OCI-M1 (cell line): ENCODE measurements at regions not wholly inside any gene's neighbourhood (a gene's known extent, or its start where the extent isn't known, plus 50 kb on each side); places are given as distances from the start of the nearest gene placed in this dataset.
"Not testable (repeated sequence)": the region's sequence is repeated elsewhere in the genome, so short reads cannot be mapped to it uniquely, and the experiment has no call there.

Experiments used
- DNase-seq: peaks from one replicate; lab custom pipeline; 2025; lab: John Stamatoyannopoulos, UW

DNA sequence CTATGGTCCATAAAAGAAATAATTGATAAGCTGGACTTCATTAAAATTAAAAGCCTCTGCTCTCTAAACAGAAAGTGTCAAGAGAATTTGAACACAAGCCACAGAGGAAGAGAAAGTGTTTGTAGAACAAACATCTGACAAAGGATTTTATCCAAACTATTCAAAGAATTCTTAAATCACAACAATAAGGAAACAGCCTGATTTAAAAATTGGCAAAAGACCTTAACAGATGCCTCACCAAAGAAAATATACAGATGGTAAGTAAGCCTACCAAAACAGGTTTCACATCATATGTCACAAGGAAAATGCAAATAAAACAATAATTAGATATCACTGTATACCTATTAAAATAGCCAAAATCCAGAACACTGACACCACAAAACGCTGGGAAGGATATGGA, 612.0 kb downstream of the TTLL7 start:
- DNase-seq = not testable (repeated sequence)

DNA sequence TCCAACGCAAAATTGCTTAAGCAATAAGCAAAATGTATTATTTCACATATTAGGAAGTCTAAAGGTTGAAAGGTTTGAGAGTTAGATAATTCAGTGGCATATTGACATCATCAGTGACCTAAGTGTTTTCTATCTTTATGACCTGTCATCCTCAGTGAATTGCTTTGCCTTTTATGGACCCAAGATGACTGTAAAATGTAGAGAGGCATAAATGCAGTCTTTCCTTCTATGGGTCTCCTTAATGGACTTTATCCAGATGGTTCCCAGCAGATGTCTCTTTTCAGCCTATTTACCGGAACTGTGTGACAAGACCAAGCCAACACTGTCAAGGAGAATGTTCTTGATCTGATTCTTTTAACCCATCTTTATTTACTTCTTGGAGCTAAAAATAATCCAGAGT, 615.8 kb downstream of the TTLL7 start:
- DNase-seq = not testable (repeated sequence)

DNA sequence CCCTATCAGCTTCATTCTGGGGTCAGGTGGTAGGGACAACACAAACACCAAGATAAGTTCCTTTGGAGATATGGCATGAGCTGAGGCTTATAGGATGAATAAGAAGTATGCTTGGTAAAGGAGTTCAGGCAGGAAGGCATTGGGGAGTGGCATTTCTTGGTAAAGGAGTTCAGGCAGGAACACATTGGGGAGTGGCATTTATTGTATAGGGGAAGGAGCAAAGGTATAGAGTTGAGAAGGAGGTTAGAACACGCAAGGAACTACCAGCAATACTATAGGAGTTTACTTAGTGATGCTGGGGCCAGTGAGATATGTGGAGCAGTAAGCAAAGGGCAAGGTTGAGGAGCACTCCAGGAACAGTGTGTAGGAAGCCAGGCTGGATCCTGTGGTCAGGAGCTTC, 625.9 kb downstream of the TTLL7 start:
- not testable (repeated sequence) for DNase-seq

DNA sequence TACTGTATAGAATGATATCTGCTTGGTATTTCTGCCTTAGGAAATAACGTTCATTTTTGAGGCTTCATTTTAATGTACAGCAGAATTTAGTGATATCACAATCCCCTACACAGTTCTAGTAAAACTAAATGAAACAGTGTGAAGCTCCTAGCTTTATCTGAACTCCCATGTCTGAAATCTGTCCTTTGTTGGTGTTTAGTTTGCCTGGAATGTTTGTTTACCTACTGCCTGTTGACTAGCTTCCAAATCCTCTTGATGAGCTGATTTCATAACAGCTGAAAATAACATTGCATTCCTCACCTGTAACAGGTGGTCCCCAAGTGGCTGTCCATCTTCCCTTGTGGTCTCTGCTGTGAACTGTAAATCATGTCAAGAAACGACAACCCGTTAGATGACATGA, 629.1 kb downstream of the TTLL7 start:
- not testable (repeated sequence) for DNase-seq

DNA sequence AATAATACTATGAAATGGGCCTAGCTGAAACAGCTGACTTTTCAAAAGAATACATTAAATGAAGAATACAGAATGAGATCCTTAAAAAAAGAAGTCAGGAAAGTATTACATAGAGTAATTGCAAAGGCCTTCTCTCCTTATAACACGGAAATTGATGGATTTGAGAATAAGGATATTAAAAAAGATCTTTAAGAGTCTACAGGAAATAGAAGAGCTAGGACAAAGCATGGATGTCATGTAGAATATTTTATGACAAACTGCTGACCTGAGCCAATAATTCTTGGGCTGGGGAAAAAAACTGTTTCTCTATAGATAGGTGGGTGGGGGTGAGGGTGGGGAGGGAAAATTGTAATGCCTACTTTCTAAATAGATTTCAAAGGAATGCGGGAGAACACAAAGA, 633.6 kb downstream of the TTLL7 start:
- DNase-seq = not testable (repeated sequence)

DNA sequence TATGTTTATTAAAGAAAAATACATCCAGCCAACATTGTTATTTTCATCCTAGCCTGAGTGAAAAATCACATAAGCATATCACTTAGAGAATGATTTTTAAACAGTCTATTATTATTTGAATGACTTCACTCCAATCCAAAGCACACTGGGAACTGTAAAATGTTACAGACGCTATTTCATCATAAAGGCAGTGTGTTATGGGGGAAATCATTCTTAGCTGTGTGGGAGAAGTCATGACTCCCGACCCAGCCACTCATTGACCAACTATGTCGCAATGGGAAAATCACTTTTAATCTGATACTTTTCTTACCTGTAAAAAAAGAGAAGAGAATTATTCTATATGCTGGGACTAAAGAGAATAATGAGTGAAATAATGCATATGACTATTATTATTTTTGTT, 653.6 kb downstream of the TTLL7 start:
- DNase-seq = peak; percentile 7

DNA sequence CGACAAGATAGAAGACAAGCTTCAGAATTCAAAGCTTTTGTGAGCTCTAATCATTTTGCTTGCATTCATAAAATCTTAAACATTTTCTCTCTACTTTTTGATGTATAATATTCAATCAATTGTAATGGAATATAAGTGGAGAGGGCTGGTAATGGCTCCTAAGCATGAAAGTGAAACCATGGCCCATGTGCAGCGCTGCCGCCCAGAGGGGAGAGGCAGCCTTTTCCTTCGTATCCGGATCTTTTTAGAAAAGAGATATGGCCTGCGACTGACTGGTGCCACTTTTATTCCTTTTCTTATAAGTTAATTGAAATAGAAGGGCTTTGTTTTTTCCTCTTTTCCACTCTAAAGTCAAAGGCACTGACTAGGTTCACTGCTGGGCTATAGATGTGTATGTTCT, 655.2 kb downstream of the TTLL7 start:
- DNase-seq = peak; percentile 55

DNA sequence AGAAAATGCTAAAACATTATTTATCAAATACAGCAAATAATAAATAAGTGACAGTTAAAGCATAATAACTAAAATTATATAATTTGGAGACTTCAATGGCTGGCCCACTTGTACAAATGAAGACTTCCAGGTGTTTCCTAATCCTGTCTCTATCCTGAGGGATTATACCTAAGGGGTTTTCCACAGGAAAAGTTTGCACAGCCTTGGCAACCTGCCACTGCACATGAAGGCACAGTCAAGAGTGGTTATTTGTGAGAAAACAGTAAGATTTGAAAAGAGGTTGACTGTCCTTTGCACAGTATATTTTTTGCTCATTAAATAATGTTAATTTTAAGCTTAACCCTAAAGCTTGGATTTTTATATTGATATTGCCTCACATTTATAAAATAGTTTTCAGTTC, 655.9 kb downstream of the TTLL7 start:
- not testable (repeated sequence) for DNase-seq

DNA sequence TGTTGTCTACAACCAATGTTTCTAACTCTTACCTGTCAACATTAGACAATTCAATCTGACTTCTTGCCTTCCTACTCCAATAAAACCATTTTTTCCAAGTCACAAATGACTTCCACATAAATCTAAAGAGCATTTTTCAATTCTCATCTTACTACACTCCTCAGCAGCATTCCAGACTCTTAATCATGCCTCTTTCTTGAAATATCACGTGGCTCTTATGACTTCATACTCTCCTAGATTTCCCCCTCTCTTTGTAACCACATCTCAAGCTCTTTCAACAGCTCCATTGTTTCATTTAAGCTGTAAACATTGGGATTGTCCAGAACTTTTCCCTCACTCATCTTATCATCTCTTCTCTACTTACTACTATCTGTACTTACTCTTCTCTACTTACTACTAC, 666.6 kb downstream of the TTLL7 start:
- not testable (repeated sequence) for DNase-seq

DNA sequence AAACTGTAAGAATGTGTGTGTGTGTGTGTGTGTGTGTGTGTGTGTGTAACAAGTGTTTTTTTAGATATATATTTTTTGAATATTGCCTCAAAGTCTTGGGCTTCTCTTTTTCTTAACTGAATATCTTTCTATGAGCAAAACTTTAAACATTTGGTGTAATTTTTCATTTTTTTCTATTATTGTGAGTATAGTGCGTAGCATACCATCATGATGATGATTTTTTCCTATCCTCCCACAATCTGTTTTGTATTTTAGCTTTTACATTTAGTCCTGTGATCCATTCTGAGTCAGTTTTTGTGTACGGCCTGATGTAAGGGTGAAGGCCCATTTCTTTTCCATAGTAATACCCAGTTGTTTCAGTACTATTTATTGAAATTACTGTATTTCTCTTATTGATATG, 680.6 kb downstream of the TTLL7 start:
- DNase-seq = no peak

DNA sequence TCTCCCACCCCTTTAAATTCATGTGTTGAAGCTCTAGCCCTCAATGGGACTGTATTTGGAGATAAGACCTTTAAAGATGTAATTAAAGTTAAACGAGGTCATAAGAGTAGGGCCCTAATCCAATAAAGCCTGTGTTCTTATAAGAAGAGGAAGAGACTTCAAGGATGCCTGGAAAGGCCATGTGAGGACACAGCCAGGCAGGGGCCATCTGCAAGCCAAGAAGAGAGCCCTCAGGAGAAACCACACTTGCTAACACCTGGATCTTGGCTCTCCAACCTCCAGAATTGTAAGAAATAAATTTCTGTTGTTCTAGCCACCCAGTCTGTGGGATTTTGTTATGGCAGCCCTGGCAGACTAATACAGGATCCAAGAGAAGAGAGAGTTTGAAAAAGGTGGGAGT, 683.5 kb downstream of the TTLL7 start:
- DNase-seq = not testable (repeated sequence)

DNA sequence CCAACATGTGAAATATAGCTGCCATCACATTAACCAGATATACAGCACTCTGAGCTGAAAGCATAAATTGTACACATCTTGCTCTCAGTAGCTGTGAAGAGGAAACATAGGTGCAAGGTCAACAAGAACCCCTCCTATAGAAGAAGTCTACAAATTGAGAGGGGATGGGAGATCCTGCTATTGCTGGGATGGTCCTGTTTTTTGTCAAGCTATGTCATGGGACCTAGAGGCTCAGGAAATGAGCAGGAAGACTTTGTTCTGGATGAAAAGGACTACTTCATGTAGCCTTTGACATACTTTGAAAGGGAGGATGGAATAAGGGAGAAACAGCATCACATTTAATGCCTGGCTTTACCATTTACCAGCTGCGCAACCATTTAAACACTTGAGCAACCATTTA, 688.8 kb downstream of the TTLL7 start:
- DNase-seq = not testable (repeated sequence)

DNA sequence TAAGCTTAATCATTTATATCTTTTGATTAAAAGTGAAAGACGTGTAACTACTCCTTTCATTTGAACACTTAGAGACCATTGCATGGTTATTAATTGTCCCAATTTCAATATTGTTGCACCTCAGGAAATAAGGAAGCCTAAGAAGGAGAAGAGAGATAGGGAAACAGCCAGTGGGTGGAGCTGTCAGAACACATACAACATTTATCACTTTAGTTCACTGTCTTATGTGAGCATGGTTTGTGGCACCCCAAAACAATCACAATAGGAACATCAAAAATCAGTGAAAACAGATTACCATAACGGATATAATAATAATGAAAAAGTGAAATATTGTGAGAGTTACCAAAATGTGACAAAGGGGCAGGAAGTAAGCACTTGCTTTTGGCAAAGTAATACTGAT, 689.9 kb downstream of the TTLL7 start:
- DNase-seq = not testable (repeated sequence)

DNA sequence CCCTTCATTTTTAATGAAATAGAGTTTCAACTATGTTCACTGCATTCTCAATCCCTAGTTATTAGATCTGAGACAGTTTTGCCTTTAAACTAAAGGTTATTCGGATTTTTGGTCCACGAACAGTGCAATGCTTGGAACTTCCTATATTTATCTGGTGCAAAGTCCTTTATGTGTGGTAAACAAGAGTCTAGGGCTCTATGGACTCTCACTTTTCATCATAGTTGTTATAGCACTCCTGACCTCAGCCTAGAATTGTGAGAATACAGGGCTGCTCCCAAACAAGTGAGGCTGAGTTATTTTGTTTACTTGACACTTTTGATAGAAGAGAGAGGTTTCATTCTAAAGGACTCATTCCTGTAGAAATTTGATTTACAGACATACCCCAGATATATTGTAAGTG, 692.1 kb downstream of the TTLL7 start:
- DNase-seq = not testable (repeated sequence)

DNA sequence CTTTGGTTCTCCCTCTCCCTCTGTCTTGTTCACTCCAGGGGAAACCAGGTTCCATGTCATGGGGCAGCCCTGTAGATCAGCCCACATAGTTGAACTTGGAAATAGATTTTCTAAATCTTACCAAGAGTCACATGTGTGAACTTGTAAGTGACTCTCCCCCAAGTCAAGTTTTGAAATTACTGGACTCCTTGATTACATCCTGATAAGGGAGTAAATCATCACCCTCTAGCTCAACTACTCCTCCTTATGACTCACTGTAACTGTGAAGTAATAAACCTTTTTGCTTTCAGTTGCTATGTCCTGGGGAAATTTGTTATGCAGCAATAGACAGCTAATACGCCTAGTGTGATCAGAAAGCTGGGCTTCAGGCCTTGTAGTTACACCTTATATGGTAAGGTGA, 703.3 kb downstream of the TTLL7 start:
- DNase-seq = not testable (repeated sequence)

DNA sequence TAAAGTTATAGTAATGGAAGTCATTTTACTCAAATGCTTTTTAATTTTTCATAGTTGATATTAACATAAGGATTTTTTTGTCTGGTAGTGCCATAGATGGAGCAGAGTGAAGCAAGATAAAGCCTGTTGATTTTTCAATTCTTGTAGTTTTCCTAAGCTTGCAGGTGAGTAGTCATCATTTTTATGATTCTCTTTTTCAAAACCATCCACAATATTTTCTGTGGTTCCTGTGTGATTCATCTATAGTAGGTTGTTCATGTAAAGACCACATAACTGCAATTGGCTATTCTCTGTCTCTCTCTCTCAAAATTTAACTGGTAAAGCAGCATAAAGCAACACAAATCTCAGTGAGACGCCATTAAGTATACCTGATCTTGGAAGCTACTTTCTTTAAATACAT, 711.5 kb downstream of the TTLL7 start:
- not testable (repeated sequence) for DNase-seq

DNA sequence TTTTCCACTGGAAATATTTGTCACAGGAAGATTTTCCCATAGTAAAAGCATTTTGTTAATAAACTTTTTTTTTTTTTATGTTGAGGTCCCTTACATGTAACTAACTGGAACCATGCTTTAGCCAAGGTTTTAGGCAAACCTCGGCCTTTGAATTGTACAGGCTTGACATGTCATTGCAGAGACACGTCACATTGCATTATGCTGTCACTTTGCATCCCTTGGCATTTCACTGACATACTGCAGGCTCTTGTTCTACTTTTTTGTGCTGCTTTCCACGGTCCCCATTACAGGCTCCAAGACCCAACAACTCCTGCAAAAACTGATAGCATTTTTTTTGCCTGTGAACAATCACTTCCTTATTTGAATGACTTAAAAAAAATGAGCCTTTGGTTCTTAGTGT, 724.3 kb downstream of the TTLL7 start:
- not testable (repeated sequence) for DNase-seq

DNA sequence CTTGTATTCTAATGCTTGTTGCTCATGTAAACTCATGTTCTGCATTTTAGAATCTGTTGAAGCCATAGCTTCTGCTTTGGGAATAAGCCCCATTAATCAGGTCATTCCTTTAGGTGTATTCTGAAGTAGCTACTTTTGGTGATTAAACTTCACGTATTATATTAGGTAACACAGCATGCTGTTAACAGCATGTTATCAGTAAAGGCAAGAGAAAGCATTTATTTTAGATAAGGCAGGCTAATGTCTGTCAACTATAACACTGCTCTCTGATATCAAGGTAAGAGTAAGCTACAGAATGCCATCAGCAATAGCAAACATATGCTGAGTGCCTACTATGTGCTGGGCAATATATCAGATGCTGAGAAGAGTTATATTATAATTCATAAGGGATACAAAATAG, 726.4 kb downstream of the TTLL7 start:
- DNase-seq = not testable (repeated sequence)

DNA sequence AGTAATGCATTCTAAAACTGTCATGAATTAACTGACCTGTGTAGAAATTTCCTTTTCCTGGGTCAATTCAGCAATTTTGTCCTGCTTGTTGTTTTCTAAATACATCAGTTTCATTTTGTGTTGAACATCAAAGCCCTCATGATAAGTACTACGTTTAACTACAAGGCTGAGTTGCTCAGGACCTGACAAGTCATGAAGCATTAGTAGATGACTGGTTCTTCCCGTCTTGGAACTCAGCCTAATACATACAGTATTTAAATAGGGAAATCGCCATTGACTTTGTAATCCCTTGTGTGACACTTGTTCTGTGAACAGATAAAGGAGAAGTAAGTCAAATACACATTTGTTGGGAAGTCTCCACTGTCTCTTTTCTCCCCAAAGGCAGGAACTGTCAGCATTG, 727.1 kb downstream of the TTLL7 start:
- DNase-seq = not testable (repeated sequence)

DNA sequence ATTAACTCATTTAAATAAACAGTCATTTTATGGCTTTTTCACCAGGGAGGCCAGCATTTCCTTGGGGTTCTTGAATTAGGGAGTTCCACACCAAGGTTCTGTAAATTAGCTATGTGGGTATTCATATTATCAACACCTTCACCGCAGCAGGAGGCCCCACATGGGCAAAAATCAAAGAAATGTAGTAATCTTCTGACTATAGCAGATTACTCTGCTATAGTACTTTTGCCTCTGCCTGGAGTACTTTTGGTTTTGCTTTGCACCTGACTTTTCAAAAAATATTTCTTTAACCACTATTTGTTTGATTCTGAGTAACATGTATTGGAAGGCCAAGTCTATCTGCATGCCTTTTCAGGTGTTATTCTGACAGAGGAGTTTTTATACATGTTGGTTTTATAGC, 728.1 kb downstream of the TTLL7 start:
- not testable (repeated sequence) for DNase-seq

DNA sequence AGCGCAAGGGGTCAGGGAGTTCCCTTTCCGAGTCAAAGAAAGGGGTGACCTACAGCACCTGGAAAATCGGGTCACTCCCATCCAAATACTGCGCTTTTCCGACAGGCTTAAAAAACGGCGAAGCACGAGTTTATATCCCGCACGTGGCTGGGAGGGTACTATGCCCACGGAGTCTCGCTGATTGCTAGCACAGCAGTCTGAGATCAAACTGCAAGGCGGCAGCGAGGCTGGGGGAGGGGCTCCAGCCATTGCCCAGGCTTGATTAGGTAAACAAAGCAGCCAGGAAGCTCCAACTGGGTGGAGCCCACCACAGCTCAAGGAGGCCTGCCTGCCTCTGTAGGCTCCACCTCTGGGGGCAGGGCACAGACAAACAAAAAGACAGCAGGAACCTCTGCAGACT, 735.1 kb downstream of the TTLL7 start:
- DNase-seq = not testable (repeated sequence)

DNA sequence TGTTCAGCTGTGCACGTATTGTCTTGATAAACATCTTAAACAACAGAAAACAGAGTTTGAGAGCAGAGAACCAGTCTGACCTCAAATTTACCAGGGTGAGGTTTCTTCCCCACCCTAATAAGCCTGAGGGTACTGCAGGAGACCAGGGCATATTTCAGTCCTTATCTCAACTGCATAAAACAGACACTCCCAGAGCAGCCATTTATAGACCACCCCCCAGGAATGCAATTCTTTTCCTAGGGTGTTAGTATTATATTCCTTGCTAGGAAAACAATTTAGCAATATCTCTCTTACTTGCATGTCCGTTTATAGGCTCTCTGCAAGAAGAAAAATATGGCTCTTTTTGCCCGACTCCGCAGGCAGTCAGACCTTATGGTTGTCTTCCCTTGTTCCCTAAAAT, 747.2 kb downstream of the TTLL7 start:
- not testable (repeated sequence) for DNase-seq

DNA sequence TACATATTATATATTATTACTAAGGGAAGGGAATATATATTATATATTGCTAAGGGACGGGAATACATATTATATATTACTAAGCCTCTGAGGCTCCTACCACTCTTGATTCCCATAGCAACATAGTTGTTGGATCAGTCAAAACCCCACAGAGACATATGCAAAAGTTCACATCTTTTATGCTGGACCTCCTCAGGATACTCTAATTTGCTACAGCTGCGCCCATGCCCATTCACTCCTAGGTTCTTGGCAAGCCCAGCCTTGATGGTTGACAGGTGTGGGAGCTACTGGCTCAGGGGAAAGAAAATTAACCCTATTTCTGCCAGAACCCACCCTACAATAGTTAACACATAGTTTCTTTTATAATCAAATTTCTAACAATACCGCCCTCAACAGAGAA, 752.2 kb downstream of the TTLL7 start:
- not testable (repeated sequence) for DNase-seq

DNA sequence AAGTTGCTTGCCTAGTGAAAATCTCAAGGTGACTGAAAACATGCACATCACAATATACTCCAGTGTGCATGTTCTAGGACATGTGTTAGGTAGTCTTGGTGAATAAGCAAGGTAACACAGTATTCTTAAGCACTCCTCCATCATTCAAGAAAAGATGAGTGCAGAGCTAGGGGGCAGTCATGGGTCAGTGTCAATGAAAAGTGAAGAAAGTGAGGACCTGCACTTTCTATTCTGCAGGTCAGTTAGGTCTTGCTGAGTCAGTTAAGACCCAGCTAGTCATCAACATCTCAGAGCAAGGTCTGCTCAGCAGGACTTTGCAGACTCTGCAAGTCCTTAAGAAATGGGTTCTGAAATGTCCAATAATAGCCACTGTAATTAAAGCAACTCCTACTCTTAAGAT, 754.1 kb downstream of the TTLL7 start:
- peak; percentile 2 for DNase-seq

DNA sequence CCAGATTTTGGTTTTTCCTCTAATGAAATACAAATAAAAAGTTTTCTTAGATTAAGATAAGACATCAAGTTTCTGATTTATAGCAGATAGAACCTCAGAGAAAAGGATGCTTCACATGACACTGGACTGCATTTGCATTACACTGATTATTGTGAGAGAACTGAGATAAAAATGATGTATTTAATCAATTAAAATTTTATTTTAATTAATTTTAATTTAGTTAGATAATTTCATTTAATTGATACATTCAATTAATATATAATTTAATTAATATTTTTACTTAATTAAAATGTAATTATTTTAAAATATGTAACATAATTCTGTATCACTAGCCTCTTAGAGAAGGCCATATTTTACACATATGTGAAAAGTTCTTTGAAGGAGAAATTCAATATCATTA, 759.4 kb downstream of the TTLL7 start:
- DNase-seq = not testable (repeated sequence)
